HG03571 (cell line): ENCODE measurements at regions not wholly inside any gene's neighbourhood (a gene's known extent, or its start where the extent isn't known, plus 50 kb on each side); places are given as distances from the start of the nearest gene placed in this dataset.

Source experiments
- ATAC-seq: cut with Tn5 transposase; IDR thresholded peaks from one replicate; pipeline ENCODE4 v1.9.1; 2021; ENCODE audit not compliant: unreplicated experiment

DNA sequence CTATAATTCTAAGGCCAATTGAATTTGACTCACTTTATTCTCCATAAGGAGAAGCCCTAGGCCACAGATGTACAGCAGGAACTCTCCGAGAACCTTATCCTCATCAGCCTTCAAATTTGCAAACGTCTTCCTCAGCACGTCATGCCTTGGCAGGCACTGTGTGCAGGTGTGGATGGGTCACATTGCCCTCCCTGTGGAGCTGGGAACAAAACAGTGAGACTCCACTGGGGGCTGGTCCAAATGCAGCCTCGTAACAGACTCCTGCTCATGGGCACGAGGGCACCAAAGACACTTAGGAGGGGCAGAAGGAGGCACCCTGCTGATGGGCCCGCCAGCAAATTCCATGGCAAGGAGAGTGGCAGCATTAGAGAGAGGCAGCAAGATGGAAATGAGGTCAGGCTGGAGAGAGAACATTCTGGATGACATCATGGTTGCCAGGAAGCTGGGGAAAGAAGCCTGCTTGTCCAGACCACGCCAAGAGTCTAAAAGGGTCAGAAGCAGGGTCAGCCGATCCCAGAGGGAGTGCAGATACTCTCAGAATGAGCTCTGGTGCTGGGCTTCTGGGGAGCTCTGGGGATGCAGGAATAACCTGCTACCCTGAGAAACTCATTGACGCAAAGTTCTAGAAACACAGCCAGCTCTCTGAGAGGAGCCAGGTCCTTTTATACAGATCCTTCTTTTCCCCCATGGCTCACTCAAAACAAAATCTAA, 242.2 kb downstream of the B3GLCT start:
- ATAC-seq, result no peak

- no peak for ATAC-seq
Measured at GRCh38 chr13:31442571-31442970, 242.8 kb downstream of the B3GLCT start.

DNA sequence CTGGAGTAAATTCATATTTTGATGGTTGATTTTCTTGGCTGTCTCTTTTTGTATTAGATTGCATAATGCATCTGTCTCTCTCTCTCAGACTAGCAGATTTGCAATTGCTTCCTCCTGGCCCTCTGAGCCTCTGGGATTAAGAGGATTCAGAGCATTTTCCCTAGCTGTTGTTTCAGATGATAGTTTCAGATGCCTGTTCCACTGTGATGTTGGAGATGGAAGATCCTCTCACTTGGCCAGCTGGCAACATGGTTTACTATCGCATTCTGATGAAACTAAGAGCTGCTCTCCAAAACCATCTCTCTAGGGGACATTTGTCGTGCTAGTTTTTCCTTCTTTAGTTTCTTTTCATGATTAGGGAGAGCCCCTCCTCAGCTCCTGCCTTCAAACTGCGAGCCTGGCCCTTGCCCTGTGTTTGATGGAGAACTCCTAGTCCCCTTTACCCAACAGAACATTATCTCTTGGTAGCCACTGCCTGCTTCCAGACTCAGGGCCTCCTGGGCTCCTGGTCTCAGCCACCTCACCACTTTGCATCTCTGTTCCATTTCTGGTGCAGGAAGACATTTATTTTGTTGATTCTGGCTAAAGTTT, 244.6 kb downstream of the B3GLCT start:
- ATAC-seq, result no peak

DNA sequence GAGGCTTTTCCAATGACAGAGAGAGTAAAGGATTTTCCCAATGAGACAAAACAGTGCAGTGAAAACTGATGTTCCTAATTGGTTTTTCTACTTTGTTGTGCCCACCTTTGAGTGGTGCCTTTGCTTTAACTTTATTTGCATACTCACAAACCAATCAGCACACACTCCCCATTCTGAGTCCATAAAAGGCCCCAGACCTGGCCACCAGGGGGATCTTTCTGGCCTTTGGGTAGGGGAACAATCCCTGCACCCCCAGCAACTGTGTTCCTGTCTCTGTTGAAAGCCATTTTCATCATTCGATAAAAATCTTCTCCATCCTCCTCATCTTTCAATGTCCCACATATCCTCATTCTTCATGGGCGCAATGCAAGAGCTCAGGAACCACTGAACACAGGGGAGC, 252.8 kb downstream of the B3GLCT start:
- no peak for ATAC-seq

DNA sequence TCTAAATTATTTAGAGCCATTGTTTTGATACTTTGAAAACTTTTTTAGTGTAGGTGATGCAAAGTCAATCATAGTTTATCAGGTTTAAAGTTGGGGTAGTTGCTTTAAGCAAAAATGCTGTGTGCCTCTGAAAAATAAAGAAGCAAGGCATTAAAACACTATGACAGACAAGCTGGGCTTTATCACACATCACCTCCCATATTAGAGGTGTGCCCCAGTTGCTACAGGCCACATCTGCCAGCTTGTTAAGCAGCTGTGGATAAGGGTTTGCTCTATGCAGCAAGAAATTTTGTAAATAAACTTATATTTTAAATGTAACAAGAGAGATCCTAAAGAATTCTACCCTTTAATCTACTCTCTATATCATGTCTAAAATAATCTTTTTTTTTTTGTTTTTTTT, 255.8 kb downstream of the B3GLCT start:
- no peak for ATAC-seq

DNA sequence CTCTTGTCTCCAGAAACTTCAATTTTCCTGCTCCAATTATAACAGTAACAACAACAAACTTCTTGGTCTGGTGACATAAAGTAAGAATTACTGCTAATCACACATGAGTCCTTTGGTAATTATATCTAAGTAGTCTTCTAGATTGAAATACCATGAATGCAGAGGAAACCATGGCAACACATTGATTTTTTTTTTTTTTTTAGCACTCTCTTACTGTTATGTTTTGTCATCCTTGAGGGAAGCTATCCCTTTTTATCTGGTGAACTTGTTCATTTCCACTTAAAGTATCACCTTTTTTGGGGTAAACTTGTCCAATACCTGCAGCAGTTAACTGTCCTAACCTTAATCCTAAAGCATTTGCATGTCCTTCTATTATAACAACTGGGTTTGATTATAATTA, 256.3 kb downstream of the B3GLCT start:
- ATAC-seq, result no peak

DNA sequence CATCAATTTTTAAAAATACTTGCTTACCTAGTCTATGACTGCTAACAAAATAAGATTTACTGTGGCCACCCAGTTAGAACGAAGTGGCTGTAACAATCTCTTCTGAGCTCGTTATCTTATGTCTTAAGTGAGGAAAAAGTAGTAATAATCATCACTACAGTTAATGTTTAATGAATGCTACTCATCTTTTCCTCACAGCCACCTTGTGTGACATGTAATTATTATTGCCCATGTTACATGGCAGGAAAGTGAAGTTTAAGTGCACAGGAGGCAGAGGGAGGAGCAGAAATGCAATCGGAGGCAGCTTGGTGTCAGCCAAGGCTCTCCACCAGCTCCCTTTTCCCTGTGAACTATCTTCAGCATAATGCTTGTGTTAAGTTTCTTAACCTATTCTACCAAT, 260.3 kb downstream of the B3GLCT start:
- no peak for ATAC-seq

DNA sequence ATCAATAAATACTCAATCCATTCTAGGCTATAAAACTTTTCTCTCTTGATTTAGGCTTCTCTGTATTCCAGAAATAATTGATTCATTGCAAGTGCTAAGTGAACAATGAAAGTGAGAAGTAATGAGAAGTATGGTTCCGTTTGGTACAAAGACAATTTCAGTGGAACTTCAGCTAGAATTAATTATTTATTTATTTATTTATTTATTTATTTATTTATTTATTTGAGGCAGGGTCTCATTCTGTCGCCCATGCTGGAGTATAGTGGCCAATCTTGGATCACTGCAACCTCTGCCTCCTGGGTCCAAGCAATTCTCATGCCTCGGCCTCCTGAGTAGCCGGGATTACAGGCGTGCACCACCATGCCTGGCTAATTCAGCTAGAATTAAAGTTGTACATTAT, 262.1 kb downstream of the B3GLCT start:
- ATAC-seq, result no peak

- no peak for ATAC-seq
Measured at GRCh38 chr13:31462766-31463165, 263.0 kb downstream of the B3GLCT start.

GRCh38 chr13:31468114-31468902, 268.5 kb downstream of the B3GLCT start:
- ATAC-seq, result no peak

DNA sequence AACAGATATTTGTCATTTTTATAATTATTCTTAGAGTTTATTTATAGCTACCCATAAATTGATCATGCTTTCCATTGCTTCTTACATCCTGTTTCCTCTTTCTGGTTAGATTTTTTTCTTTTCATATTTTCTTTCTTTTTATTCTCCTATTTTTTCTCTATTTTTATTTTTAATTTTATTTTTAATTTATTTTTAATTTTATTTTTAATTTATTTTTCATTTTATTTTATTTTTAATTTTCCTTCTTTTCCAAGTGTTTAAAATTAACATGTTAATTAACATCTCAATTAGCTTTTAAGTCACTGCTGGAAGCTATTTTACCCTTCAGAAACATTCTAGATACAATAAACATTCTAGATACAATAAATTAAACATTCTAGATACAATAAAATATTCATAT, 269.6 kb downstream of the B3GLCT start:
- ATAC-seq, result no peak

DNA sequence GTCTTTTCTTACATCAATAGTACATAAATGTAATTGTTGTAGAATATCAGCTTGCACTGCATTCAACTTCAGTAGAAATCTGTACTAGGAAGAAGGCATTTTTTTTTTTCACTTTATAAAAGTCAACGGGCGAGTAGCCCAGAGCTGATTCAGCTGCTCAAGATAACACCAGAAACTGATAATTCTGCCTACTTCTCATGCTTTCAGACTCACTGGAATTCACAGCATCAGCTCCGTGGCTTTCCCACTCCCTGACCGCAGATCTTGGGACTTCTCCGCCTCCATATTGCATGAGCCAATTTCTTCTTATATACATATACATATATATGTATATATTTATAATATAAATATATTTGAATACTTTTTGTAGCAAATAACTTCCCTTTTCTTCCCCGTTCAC, 263.1 kb upstream of the RXFP2 start:
- no peak for ATAC-seq

DNA sequence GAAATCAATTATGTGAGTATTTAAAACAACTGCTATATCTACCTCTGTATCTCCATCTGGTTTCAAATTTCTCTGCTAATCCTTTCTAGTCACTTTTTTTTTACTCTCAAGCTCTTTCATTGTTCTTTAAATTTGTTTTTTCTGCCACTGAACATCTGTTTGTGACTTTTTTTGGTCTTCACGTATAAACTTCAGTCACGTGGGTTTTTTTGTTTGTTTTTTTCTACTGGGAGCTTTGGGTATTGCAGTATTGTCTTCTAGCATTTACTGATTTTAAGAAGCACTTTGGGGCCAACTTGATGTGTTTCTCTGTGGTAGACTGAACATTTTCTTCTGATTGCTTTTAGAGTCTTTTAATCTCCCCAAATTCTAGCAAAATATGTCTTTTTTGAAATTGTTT, 262.6 kb upstream of the RXFP2 start:
- ATAC-seq, result no peak

- no peak for ATAC-seq
Measured at GRCh38 chr13:31477961-31478360, 261.4 kb upstream of the RXFP2 start.

GRCh38 chr13:31485183-31485582, 254.1 kb upstream of the RXFP2 start:
- no peak for ATAC-seq

DNA sequence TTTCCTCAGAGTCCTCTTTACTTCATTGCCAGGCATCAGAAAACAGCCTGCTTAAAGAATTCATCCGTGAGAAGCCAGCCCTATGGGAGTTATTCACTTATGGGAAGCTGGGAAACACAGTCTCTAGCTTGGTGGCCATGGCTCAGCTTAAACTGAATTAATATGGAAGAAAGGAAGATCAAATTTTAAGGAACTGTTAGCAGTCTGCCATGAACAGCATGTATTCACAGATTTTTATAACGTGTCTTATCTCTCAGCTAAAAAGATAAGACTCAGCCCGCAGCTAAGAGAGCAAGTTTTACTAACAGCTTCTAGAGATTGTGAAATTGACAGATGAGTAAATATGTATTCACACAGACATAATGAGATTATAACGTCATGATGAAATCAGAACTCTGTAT, 253.7 kb upstream of the RXFP2 start:
- ATAC-seq, result no peak

- ATAC-seq, result no peak
Measured at GRCh38 chr13:31495336-31495735, 244.0 kb upstream of the RXFP2 start.

DNA sequence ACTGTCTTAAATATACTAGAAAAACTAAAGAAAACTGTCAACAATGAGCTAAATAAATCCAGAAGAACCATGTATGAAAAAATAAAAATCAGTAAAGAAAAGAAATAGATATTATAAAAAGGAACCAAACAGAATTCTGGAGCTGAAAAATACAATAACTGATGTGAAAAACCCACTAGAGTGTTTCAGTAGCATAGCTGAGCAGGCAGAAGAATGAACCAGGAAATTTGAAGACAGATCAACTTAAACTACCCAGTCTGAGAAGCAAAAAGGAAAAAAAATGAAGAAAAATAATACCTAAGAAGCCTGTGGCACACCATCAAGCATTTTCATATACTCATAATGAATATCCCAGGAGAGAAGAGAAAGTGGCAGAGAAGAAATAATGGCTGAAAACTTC, 240.1 kb upstream of the RXFP2 start:
- no peak for ATAC-seq

- ATAC-seq, result no peak
Measured at GRCh38 chr13:31503626-31504025, 235.7 kb upstream of the RXFP2 start.

- ATAC-seq, result no peak
Measured at GRCh38 chr13:31504918-31505317, 234.4 kb upstream of the RXFP2 start.

DNA sequence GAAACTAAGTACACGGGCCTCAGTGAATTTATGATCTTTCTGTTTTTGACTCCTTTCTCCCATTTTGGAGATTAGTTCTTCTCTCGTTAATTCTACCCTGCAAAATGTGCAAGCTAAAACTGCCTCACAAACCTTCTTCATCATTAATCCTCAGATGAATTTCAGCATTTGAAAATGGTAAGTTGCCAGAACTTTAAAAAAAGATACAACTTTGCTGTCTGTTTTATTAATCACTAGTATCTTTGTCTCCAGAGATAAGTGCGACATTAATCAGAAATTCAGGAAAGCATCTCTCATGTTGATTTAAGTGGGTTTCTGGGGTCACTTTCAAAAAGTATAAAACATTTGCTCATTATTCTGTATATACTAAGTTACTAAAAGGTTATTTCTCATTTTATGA, 227.0 kb upstream of the RXFP2 start:
- ATAC-seq, result no peak

GRCh38 chr13:31514932-31515331, 224.4 kb upstream of the RXFP2 start:
- no peak for ATAC-seq
